ENCODE measurements at regions not wholly inside any gene's neighbourhood (a gene's known extent, or its start where the extent isn't known, plus 50 kb on each side); places are given as distances from the start of the nearest gene placed in this dataset.

DNA sequence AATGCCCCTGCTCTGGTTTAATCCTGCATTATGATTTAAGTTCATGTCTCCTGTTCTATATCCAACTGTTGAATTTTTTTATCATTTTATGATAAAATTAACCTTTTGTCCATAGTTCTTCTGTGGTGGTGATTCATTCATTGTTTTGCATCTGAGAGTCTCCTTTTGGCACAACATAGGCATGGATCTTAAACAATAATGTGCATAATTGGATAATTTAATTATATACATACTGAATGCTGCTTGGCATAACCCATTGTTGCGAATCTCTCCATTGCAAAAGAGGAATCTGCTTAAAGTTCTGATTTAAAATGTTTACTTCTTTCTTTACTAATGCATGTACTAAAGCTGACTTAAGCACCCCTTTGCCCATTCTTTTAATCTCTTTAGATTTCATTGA is 2788.4 kb downstream of the PCDH9 start:
- Histone ChIP-seq H3K27ac (ENCODE audit: low read depth, low read length) (no peak overlapping the region), H3K27me3 (ENCODE audit: control insufficient read depth, low read length) (no peaks in the 10 kb centered on the region), H3K4me1 (ENCODE audit: control insufficient read depth, low read length) (no peaks in the 10 kb centered on the region), H3F3A (ENCODE audit: control insufficient read depth, insufficient read depth) (no peaks in the 10 kb centered on the region), H3K4me2 (ENCODE audit: low read length) (no peak overlapping the region), H3K4me3 (ENCODE audit: low read length) (no peak overlapping the region), H3K36me3 (ENCODE audit: control insufficient read depth, low read length) (no peaks in the 10 kb centered on the region), H3K9me3 (ENCODE audit: control insufficient read depth, insufficient read depth, low read length) (no peaks in the 10 kb centered on the region), H3K79me2 (ENCODE audit: control insufficient read depth, low read length) (no peaks in the 10 kb centered on the region), H3K9me2 (replicated peaks; ENCODE audit: control insufficient read depth, low read length) (no peaks in the 10 kb centered on the region), H4K20me1 (ENCODE audit: control insufficient read depth, insufficient read depth, low read depth, low read length) (no peaks in the 10 kb centered on the region)
- TF ChIP-seq, protein P1, sequence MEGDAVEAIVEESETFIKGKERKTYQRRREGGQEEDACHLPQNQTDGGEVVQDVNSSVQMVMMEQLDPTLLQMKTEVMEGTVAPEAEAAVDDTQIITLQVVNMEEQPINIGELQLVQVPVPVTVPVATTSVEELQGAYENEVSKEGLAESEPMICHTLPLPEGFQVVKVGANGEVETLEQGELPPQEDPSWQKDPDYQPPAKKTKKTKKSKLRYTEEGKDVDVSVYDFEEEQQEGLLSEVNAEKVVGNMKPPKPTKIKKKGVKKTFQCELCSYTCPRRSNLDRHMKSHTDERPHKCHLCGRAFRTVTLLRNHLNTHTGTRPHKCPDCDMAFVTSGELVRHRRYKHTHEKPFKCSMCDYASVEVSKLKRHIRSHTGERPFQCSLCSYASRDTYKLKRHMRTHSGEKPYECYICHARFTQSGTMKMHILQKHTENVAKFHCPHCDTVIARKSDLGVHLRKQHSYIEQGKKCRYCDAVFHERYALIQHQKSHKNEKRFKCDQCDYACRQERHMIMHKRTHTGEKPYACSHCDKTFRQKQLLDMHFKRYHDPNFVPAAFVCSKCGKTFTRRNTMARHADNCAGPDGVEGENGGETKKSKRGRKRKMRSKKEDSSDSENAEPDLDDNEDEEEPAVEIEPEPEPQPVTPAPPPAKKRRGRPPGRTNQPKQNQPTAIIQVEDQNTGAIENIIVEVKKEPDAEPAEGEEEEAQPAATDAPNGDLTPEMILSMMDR (IDR thresholded peaks at IDR 0.05; ENCODE audit: low read depth, low read length, poor library complexity, severe bottlenecking), result no peak
- no peak for TF ChIP-seq EZH2phosphoT487 (IDR thresholded peaks at IDR 0.05; ENCODE audit: borderline replicate concordance, low read length)

- H3K79me2 ChIP-seq (ENCODE audit: control insufficient read depth, low read length), result no peaks in the 10 kb centered on the region
- no peak overlapping the region for H3K4me3 ChIP-seq (ENCODE audit: low read length)
- no peak overlapping the region for H3K4me2 ChIP-seq (ENCODE audit: low read length)
- H3K36me3 ChIP-seq (ENCODE audit: control insufficient read depth, low read length), result no peaks in the 10 kb centered on the region
- H3K9me3 ChIP-seq (ENCODE audit: control insufficient read depth, insufficient read depth, low read length), result no peaks in the 10 kb centered on the region
- no peaks in the 10 kb centered on the region for H4K20me1 ChIP-seq (ENCODE audit: control insufficient read depth, insufficient read depth, low read depth, low read length)
- H3K4me1 ChIP-seq (ENCODE audit: control insufficient read depth, low read length), result no peaks in the 10 kb centered on the region
- TF ChIP-seq EZH2phosphoT487 (IDR thresholded peaks at IDR 0.05; ENCODE audit: borderline replicate concordance, low read length), result no peak
- TF ChIP-seq, protein P1 (IDR thresholded peaks at IDR 0.05; ENCODE audit: low read depth, low read length, poor library complexity, severe bottlenecking), result no peak
- H3K27me3 ChIP-seq (ENCODE audit: control insufficient read depth, low read length), result no peaks in the 10 kb centered on the region
- no peaks in the 10 kb centered on the region for H3F3A ChIP-seq (ENCODE audit: control insufficient read depth, insufficient read depth)
- H3K9me2 ChIP-seq (replicated peaks; ENCODE audit: control insufficient read depth, low read length), result no peaks in the 10 kb centered on the region
- no peak overlapping the region for H3K27ac ChIP-seq (ENCODE audit: low read depth, low read length)
Observed at GRCh38 chr13:64438084-64438483, 2792.1 kb downstream of the PCDH9 start.

- Histone ChIP-seq H3K79me2 (ENCODE audit: control insufficient read depth, low read length) (no peaks in the 10 kb centered on the region), H3K27ac (ENCODE audit: low read depth, low read length) (no peak overlapping the region), H3K27me3 (ENCODE audit: control insufficient read depth, low read length) (no peaks in the 10 kb centered on the region), H3K4me3 (ENCODE audit: low read length) (no peak overlapping the region), H3K9me3 (ENCODE audit: control insufficient read depth, insufficient read depth, low read length) (no peaks in the 10 kb centered on the region), H3K4me1 (ENCODE audit: control insufficient read depth, low read length) (no peaks in the 10 kb centered on the region), H3K4me2 (ENCODE audit: low read length) (no peak overlapping the region), H4K20me1 (ENCODE audit: control insufficient read depth, insufficient read depth, low read depth, low read length) (no peaks in the 10 kb centered on the region), H3K36me3 (ENCODE audit: control insufficient read depth, low read length) (no peaks in the 10 kb centered on the region), H3K9me2 (replicated peaks; ENCODE audit: control insufficient read depth, low read length) (no peaks in the 10 kb centered on the region), H3F3A (ENCODE audit: control insufficient read depth, insufficient read depth) (no peaks in the 10 kb centered on the region)
- no peak for TF ChIP-seq EZH2phosphoT487 (IDR thresholded peaks at IDR 0.05; ENCODE audit: borderline replicate concordance, low read length)
- TF ChIP-seq, protein P1 (IDR thresholded peaks at IDR 0.05; ENCODE audit: low read depth, low read length, poor library complexity, severe bottlenecking), result no peak
Observed at GRCh38 chr13:64429691-64430090, 2800.4 kb downstream of the PCDH9 start.

- no peak overlapping the region for H3K4me3 ChIP-seq (ENCODE audit: low read length)
Observed at GRCh38 chr13:64428196-64428595, 2801.9 kb downstream of the PCDH9 start.

More at GRCh38 chr13:64428196-64428595, 2801.9 kb downstream of the PCDH9 start:
- Histone ChIP-seq H3K9me2 (replicated peaks; ENCODE audit: control insufficient read depth, low read length) (no peaks in the 10 kb centered on the region), H3F3A (ENCODE audit: control insufficient read depth, insufficient read depth) (no peaks in the 10 kb centered on the region), H3K27ac (ENCODE audit: low read depth, low read length) (no peak overlapping the region), H3K4me1 (ENCODE audit: control insufficient read depth, low read length) (no peaks in the 10 kb centered on the region), H3K9me3 (ENCODE audit: control insufficient read depth, insufficient read depth, low read length) (no peaks in the 10 kb centered on the region), H4K20me1 (ENCODE audit: control insufficient read depth, insufficient read depth, low read depth, low read length) (no peaks in the 10 kb centered on the region), H3K27me3 (ENCODE audit: control insufficient read depth, low read length) (no peaks in the 10 kb centered on the region), H3K79me2 (ENCODE audit: control insufficient read depth, low read length) (no peaks in the 10 kb centered on the region), H3K36me3 (ENCODE audit: control insufficient read depth, low read length) (no peaks in the 10 kb centered on the region), H3K4me2 (ENCODE audit: low read length) (no peak overlapping the region)
- TF ChIP-seq, protein P1 (IDR thresholded peaks at IDR 0.05; ENCODE audit: low read depth, low read length, poor library complexity, severe bottlenecking), result no peak
- TF ChIP-seq EZH2phosphoT487 (IDR thresholded peaks at IDR 0.05; ENCODE audit: borderline replicate concordance, low read length), result no peak
